HG03139 (cell line): ENCODE measurements at regions not wholly inside any gene's neighbourhood (a gene's known extent, or its start where the extent isn't known, plus 50 kb on each side); places are given as distances from the start of the nearest gene placed in this dataset.

Experiments used
- ATAC-seq: cut with Tn5 transposase; IDR thresholded peaks from one replicate; pipeline ENCODE4 v1.9.1; 2021; ENCODE audit not compliant: unreplicated experiment

GRCh38 chr6:139436200-139436956, 61.9 kb upstream of the CITED2 start:
- ATAC-seq, result no peak

- no peak for ATAC-seq
Measured at GRCh38 chr6:139433631-139434419, 59.4 kb upstream of the CITED2 start.

- ATAC-seq, result no peak
Measured at GRCh38 chr6:139431602-139431956, 57.1 kb upstream of the CITED2 start.

- ATAC-seq, result no peak
Measured at GRCh38 chr6:139430899-139431601, 56.6 kb upstream of the CITED2 start.

GRCh38 chr6:139429580-139430145, 55.2 kb upstream of the CITED2 start:
- no peak for ATAC-seq

- no peak for ATAC-seq
Measured at GRCh38 chr6:139427199-139427598, 52.8 kb upstream of the CITED2 start.

- no peak for ATAC-seq
Measured at GRCh38 chr6:139426795-139427194, 52.3 kb upstream of the CITED2 start.

- ATAC-seq, result no peak
Measured at GRCh38 chr6:139425780-139426179, 51.3 kb upstream of the CITED2 start.

- ATAC-seq, result no peak
Measured at GRCh38 chr6:139423971-139424667, 49.7 kb upstream of the CITED2 start.
